HEK293 (cell line): ENCODE measurements at regions not wholly inside any gene's neighbourhood (a gene's known extent, or its start where the extent isn't known, plus 50 kb on each side); places are given as distances from the start of the nearest gene placed in this dataset.

Experiments
- CTCF ChIP-seq: fragments of 450-650 bp; formaldehyde crosslinking; IDR thresholded peaks from 2 replicates; pipeline ENCODE4 v1.5.1; 2016; ENCODE audit warnings: missing biosample characterization, missing genetic modification characterization
- PRDM4 ChIP-seq: fragments of 450-650 bp; formaldehyde crosslinking; IDR thresholded peaks from 2 replicates; pipeline ENCODE4 v1.5.1; 2017; ENCODE audit warnings: missing biosample characterization, missing genetic modification characterization
- ZBTB1 ChIP-seq: fragments of 450-650 bp; formaldehyde crosslinking; IDR thresholded peaks from 2 replicates; pipeline ENCODE4 v1.5.1; 2016; ENCODE audit warnings: missing biosample characterization, missing genetic modification characterization
- ZNF155 ChIP-seq: fragments of 450-650 bp; formaldehyde crosslinking; IDR thresholded peaks from 2 replicates; pipeline ENCODE4 v1.5.1; 2016; ENCODE audit warnings: missing biosample characterization, missing genetic modification characterization
- ZNF324 ChIP-seq: fragments of 450-650 bp; formaldehyde crosslinking; IDR thresholded peaks from 2 replicates; pipeline ENCODE4 v1.5.1; 2016; ENCODE audit warnings: missing biosample characterization, missing genetic modification characterization

- TF ChIP-seq ZBTB1 (tag by site-specific recombination) (no peak), CTCF (tag by site-specific recombination) (no peak), PRDM4 (no peak), ZNF155 (tag by site-specific recombination) (no peak), ZNF324 (tag by site-specific recombination) (no peak)
These were observed 194.2 kb upstream of the NOCT start for GRCh38 chr4:138821331-138821730.
